ENCODE measurements at regions not wholly inside any gene's neighbourhood (a gene's known extent, or its start where the extent isn't known, plus 50 kb on each side); places are given as distances from the start of the nearest gene placed in this dataset.

- H3K9ac ChIP-seq (ENCODE audit: low read length) = no peak overlapping the region
- H3K27ac ChIP-seq (ENCODE audit: low read depth, low read length) = no peak overlapping the region
- no peaks in the 10 kb centered on the region for H3K36me3 ChIP-seq (ENCODE audit: insufficient read depth, low read length)
- no peak overlapping the region for H3K4me3 ChIP-seq (ENCODE audit: low read depth in 1 of 2, low read length in 2 of 2)
- no peaks in the 10 kb centered on the region for H3K4me1 ChIP-seq (ENCODE audit: insufficient read depth, low read length)
- H3K27me3 ChIP-seq (ENCODE audit: control insufficient read depth in 1 of 2, insufficient read depth in 2 of 2, low read length in 2 of 2) = no peaks in the 10 kb centered on the region
- no peaks in the 10 kb centered on the region for H3K9me3 ChIP-seq (ENCODE audit: low read length)
Observed at GRCh38 chr6:166026586-166027126, 141.0 kb downstream of the TBXT start.

GRCh38 chr6:166025149-166025898 lies 142.3 kb downstream of the TBXT start:
- H3K9ac ChIP-seq (ENCODE audit: low read length) = no peak overlapping the region
- no peak overlapping the region for H3K4me3 ChIP-seq (ENCODE audit: low read depth in 1 of 2, low read length in 2 of 2)
- no peaks in the 10 kb centered on the region for H3K36me3 ChIP-seq (ENCODE audit: insufficient read depth, low read length)
- no peaks in the 10 kb centered on the region for H3K4me1 ChIP-seq (ENCODE audit: insufficient read depth, low read length)
- no peak overlapping the region for H3K27ac ChIP-seq (ENCODE audit: low read depth, low read length)
- H3K9me3 ChIP-seq (ENCODE audit: low read length) = no peaks in the 10 kb centered on the region
- H3K27me3 ChIP-seq (ENCODE audit: control insufficient read depth in 1 of 2, insufficient read depth in 2 of 2, low read length in 2 of 2) = no peaks in the 10 kb centered on the region

GRCh38 chr6:166024252-166024651 lies 143.4 kb downstream of the TBXT start:
- Histone ChIP-seq H3K27ac (ENCODE audit: low read depth, low read length) (no peak overlapping the region), H3K36me3 (ENCODE audit: insufficient read depth, low read length) (no peaks in the 10 kb centered on the region), H3K4me3 (ENCODE audit: low read depth in 1 of 2, low read length in 2 of 2) (no peak overlapping the region)

GRCh38 chr6:166023273-166023989 lies 144.2 kb downstream of the TBXT start:
- Histone ChIP-seq H3K27me3 (ENCODE audit: control insufficient read depth in 1 of 2, insufficient read depth in 2 of 2, low read length in 2 of 2) (no peaks in the 10 kb centered on the region), H3K9me3 (ENCODE audit: low read length) (no peaks in the 10 kb centered on the region), H3K36me3 (ENCODE audit: insufficient read depth, low read length) (no peaks in the 10 kb centered on the region), H3K4me1 (ENCODE audit: insufficient read depth, low read length) (no peaks in the 10 kb centered on the region), H3K9ac (ENCODE audit: low read length) (no peak overlapping the region), H3K27ac (ENCODE audit: low read depth, low read length) (no peak overlapping the region), H3K4me3 (ENCODE audit: low read depth in 1 of 2, low read length in 2 of 2) (no peak overlapping the region)

More at GRCh38 chr6:166024252-166024651, 143.4 kb downstream of the TBXT start:
- H3K27me3 ChIP-seq (ENCODE audit: control insufficient read depth in 1 of 2, insufficient read depth in 2 of 2, low read length in 2 of 2) = no peaks in the 10 kb centered on the region
- H3K4me1 ChIP-seq (ENCODE audit: insufficient read depth, low read length) = no peaks in the 10 kb centered on the region
- no peak overlapping the region for H3K9ac ChIP-seq (ENCODE audit: low read length)
- no peaks in the 10 kb centered on the region for H3K9me3 ChIP-seq (ENCODE audit: low read length)

- Histone ChIP-seq H3K4me1 (ENCODE audit: insufficient read depth, low read length) (no peaks in the 10 kb centered on the region), H3K9ac (ENCODE audit: low read length) (no peak overlapping the region), H3K4me3 (ENCODE audit: low read depth in 1 of 2, low read length in 2 of 2) (no peak overlapping the region), H3K9me3 (ENCODE audit: low read length) (no peaks in the 10 kb centered on the region), H3K36me3 (ENCODE audit: insufficient read depth, low read length) (no peaks in the 10 kb centered on the region), H3K27ac (ENCODE audit: low read depth, low read length) (no peak overlapping the region), H3K27me3 (ENCODE audit: control insufficient read depth in 1 of 2, insufficient read depth in 2 of 2, low read length in 2 of 2) (no peaks in the 10 kb centered on the region)
Observed at GRCh38 chr6:166021429-166021828, 146.2 kb downstream of the TBXT start.

- H3K4me3 ChIP-seq (ENCODE audit: low read depth in 1 of 2, low read length in 2 of 2) = no peak overlapping the region
- no peaks in the 10 kb centered on the region for H3K9me3 ChIP-seq (ENCODE audit: low read length)
- no peaks in the 10 kb centered on the region for H3K36me3 ChIP-seq (ENCODE audit: insufficient read depth, low read length)
- no peaks in the 10 kb centered on the region for H3K4me1 ChIP-seq (ENCODE audit: insufficient read depth, low read length)
- H3K27ac ChIP-seq (ENCODE audit: low read depth, low read length) = no peak overlapping the region
- no peak overlapping the region for H3K9ac ChIP-seq (ENCODE audit: low read length)
- no peaks in the 10 kb centered on the region for H3K27me3 ChIP-seq (ENCODE audit: control insufficient read depth in 1 of 2, insufficient read depth in 2 of 2, low read length in 2 of 2)
Observed at GRCh38 chr6:166019214-166019613, 148.4 kb downstream of the TBXT start.

- no peaks in the 10 kb centered on the region for H3K36me3 ChIP-seq (ENCODE audit: insufficient read depth, low read length)
- no peak overlapping the region for H3K27ac ChIP-seq (ENCODE audit: low read depth, low read length)
- no peaks in the 10 kb centered on the region for H3K4me1 ChIP-seq (ENCODE audit: insufficient read depth, low read length)
- no peak overlapping the region for H3K4me3 ChIP-seq (ENCODE audit: low read depth in 1 of 2, low read length in 2 of 2)
- no peaks in the 10 kb centered on the region for H3K9me3 ChIP-seq (ENCODE audit: low read length)
- H3K27me3 ChIP-seq (ENCODE audit: control insufficient read depth in 1 of 2, insufficient read depth in 2 of 2, low read length in 2 of 2) = no peaks in the 10 kb centered on the region
- no peak overlapping the region for H3K9ac ChIP-seq (ENCODE audit: low read length)
Observed at GRCh38 chr6:166017032-166017635, 150.5 kb downstream of the TBXT start.

- Histone ChIP-seq H3K36me3 (ENCODE audit: insufficient read depth, low read length) (no peaks in the 10 kb centered on the region), H3K4me1 (ENCODE audit: insufficient read depth, low read length) (peaks cover 7% of the 10 kb centered on the region), H3K4me3 (ENCODE audit: low read depth in 1 of 2, low read length in 2 of 2) (no peak overlapping the region), H3K9ac (ENCODE audit: low read length) (no peak overlapping the region), H3K9me3 (ENCODE audit: low read length) (no peaks in the 10 kb centered on the region), H3K27me3 (ENCODE audit: control insufficient read depth in 1 of 2, insufficient read depth in 2 of 2, low read length in 2 of 2) (no peaks in the 10 kb centered on the region), H3K27ac (ENCODE audit: low read depth, low read length) (no peak overlapping the region)
Observed at GRCh38 chr6:166014966-166015365, 152.7 kb downstream of the TBXT start.

- peaks cover 0 to 4% of the 10 kb centered on the region in 2 donors for H3K27me3 ChIP-seq (ENCODE audit: control insufficient read depth in 1 of 2, insufficient read depth in 2 of 2, low read length in 2 of 2)
- no peak overlapping the region for H3K9ac ChIP-seq (ENCODE audit: low read length)
- H3K36me3 ChIP-seq (ENCODE audit: insufficient read depth, low read length) = no peaks in the 10 kb centered on the region
- H3K27ac ChIP-seq (ENCODE audit: low read depth, low read length) = no peak overlapping the region
- H3K9me3 ChIP-seq (ENCODE audit: low read length) = no peaks in the 10 kb centered on the region
- H3K4me3 ChIP-seq (ENCODE audit: low read depth in 1 of 2, low read length in 2 of 2) = no peak overlapping the region
- peaks cover 32% of the 10 kb centered on the region for H3K4me1 ChIP-seq (ENCODE audit: insufficient read depth, low read length)
Observed at GRCh38 chr6:166010136-166010960, 157.3 kb downstream of the TBXT start.

- peak overlapping the region; percentile 35 for H3K27ac ChIP-seq (ENCODE audit: low read depth, low read length)
- H3K9ac ChIP-seq (ENCODE audit: low read length) = peak overlapping the region; percentile 4
- H3K9me3 ChIP-seq (ENCODE audit: low read length) = no peaks in the 10 kb centered on the region
- peak overlapping the region in 1 of 2 donors; percentile 62 for H3K4me3 ChIP-seq (ENCODE audit: low read depth in 1 of 2, low read length in 2 of 2)
- H3K27me3 ChIP-seq (ENCODE audit: control insufficient read depth in 1 of 2, insufficient read depth in 2 of 2, low read length in 2 of 2) = peaks cover 0 to 7% of the 10 kb centered on the region in 2 donors
- peaks cover 38% of the 10 kb centered on the region for H3K4me1 ChIP-seq (ENCODE audit: insufficient read depth, low read length)
- no peaks in the 10 kb centered on the region for H3K36me3 ChIP-seq (ENCODE audit: insufficient read depth, low read length)
Observed at GRCh38 chr6:166009385-166010031, 158.1 kb downstream of the TBXT start.
